ENCODE measurements at regions not wholly inside any gene's neighbourhood (a gene's known extent, or its start where the extent isn't known, plus 50 kb on each side); places are given as distances from the start of the nearest gene placed in this dataset.

DNA sequence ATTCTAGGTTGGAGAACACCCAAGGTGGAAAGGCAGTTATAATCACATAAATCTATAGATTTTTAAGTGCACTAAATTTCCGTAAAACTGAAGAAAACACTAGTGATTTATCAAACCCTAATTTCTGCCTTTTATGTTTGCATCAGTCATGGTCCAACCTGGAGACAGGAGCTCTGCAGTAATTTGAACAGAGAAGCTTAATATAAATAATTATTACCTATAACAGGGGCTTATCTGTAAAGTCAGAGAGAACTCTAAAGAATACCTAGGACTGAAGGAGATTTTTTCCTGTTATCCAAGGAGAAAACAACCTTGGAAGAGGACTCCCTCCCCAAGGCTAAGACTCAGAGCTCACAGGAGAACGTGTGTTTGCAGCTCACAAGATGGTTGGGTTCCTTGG lies 95.1 kb downstream of the MPP7 start:
- Histone ChIP-seq H3K9me3 (ENCODE audit: low read length) (no peaks in the 10 kb centered on the region), H3K27ac (ENCODE audit: low read length) (no peak overlapping the region), H3K79me2 (replicated peaks; ENCODE audit: insufficient read depth, low read length) (no peaks in the 10 kb centered on the region), H3K9me2 (ENCODE audit: insufficient read depth, low read length) (no peaks in the 10 kb centered on the region), H4K20me1 (ENCODE audit: insufficient read depth) (no peaks in the 10 kb centered on the region), H3K27me3 (ENCODE audit: insufficient read depth, low read depth, low read length) (no peaks in the 10 kb centered on the region), H2AFZ (ENCODE audit: low read depth, low read length) (no peak overlapping the region), H3K9ac (ENCODE audit: low read length) (no peak overlapping the region), H3F3A (ENCODE audit: insufficient read depth, low read length, poor library complexity, severe bottlenecking) (no peaks in the 10 kb centered on the region), H3K4me2 (ENCODE audit: low read length) (no peak overlapping the region), H3K36me3 (ENCODE audit: insufficient read depth, low read length) (no peaks in the 10 kb centered on the region), H3K4me3 (ENCODE audit: low read length) (no peak overlapping the region)
- no peak for TF ChIP-seq RAD21 (conservative IDR thresholded peaks at IDR 0.05)
- no peak for TF ChIP-seq POLR2AphosphoS5 (IDR thresholded peaks at IDR 0.05)
- no peak for TF ChIP-seq TAF1 (IDR thresholded peaks at IDR 0.05; ENCODE audit: low read depth)
- no peak for TF ChIP-seq EP300 (conservative IDR thresholded peaks at IDR 0.05; ENCODE audit: poor library complexity, severe bottlenecking)
- no peak for TF ChIP-seq MXI1 (conservative IDR thresholded peaks at IDR 0.05; ENCODE audit: poor library complexity, severe bottlenecking)
- TF ChIP-seq, protein P1, sequence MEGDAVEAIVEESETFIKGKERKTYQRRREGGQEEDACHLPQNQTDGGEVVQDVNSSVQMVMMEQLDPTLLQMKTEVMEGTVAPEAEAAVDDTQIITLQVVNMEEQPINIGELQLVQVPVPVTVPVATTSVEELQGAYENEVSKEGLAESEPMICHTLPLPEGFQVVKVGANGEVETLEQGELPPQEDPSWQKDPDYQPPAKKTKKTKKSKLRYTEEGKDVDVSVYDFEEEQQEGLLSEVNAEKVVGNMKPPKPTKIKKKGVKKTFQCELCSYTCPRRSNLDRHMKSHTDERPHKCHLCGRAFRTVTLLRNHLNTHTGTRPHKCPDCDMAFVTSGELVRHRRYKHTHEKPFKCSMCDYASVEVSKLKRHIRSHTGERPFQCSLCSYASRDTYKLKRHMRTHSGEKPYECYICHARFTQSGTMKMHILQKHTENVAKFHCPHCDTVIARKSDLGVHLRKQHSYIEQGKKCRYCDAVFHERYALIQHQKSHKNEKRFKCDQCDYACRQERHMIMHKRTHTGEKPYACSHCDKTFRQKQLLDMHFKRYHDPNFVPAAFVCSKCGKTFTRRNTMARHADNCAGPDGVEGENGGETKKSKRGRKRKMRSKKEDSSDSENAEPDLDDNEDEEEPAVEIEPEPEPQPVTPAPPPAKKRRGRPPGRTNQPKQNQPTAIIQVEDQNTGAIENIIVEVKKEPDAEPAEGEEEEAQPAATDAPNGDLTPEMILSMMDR (IDR thresholded peaks at IDR 0.05; ENCODE audit: poor library complexity, severe bottlenecking) = no peak
- TF ChIP-seq, protein P2, sequence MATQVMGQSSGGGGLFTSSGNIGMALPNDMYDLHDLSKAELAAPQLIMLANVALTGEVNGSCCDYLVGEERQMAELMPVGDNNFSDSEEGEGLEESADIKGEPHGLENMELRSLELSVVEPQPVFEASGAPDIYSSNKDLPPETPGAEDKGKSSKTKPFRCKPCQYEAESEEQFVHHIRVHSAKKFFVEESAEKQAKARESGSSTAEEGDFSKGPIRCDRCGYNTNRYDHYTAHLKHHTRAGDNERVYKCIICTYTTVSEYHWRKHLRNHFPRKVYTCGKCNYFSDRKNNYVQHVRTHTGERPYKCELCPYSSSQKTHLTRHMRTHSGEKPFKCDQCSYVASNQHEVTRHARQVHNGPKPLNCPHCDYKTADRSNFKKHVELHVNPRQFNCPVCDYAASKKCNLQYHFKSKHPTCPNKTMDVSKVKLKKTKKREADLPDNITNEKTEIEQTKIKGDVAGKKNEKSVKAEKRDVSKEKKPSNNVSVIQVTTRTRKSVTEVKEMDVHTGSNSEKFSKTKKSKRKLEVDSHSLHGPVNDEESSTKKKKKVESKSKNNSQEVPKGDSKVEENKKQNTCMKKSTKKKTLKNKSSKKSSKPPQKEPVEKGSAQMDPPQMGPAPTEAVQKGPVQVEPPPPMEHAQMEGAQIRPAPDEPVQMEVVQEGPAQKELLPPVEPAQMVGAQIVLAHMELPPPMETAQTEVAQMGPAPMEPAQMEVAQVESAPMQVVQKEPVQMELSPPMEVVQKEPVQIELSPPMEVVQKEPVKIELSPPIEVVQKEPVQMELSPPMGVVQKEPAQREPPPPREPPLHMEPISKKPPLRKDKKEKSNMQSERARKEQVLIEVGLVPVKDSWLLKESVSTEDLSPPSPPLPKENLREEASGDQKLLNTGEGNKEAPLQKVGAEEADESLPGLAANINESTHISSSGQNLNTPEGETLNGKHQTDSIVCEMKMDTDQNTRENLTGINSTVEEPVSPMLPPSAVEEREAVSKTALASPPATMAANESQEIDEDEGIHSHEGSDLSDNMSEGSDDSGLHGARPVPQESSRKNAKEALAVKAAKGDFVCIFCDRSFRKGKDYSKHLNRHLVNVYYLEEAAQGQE (IDR thresholded peaks at IDR 0.05; ENCODE audit: borderline replicate concordance) = no peak
- TF ChIP-seq SMC3 (conservative IDR thresholded peaks at IDR 0.05; ENCODE audit: poor library complexity) = no peak
- no peak for TF ChIP-seq EZH2 (IDR thresholded peaks at IDR 0.05; ENCODE audit: borderline replicate concordance, insufficient read depth, low read length, poor library complexity, severe bottlenecking)

DNA sequence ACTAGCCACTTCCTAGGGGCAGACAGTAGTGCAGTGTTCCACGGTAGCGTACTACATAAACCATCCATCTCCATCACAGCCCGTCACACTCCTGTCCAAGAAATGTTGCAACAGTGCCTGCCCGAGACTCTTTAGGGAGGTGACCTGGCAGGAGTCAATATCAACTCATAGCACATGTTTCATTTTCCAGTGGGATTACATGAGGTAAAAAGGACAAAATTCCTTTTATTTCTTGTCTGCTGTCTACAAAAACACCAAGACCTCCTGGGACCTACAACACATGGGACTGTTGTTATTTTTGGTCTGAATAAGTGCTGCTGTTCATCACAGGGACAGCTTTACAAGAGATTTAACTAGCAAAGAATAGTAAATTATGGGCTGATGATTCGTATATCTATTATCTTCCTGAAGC lies 99.9 kb downstream of the MPP7 start:
- H3F3A ChIP-seq (ENCODE audit: insufficient read depth, low read length, poor library complexity, severe bottlenecking) = no peaks in the 10 kb centered on the region
- no peaks in the 10 kb centered on the region for H4K20me1 ChIP-seq (ENCODE audit: insufficient read depth)
- no peaks in the 10 kb centered on the region for H3K9me2 ChIP-seq (ENCODE audit: insufficient read depth, low read length)
- TF ChIP-seq EP300 (conservative IDR thresholded peaks at IDR 0.05; ENCODE audit: poor library complexity, severe bottlenecking) = no peak
- no peak for TF ChIP-seq EZH2 (IDR thresholded peaks at IDR 0.05; ENCODE audit: borderline replicate concordance, insufficient read depth, low read length, poor library complexity, severe bottlenecking)
- no peak for TF ChIP-seq RAD21 (conservative IDR thresholded peaks at IDR 0.05)
- no peak for TF ChIP-seq POLR2AphosphoS5 (IDR thresholded peaks at IDR 0.05)
- TF ChIP-seq, protein P1 (IDR thresholded peaks at IDR 0.05; ENCODE audit: poor library complexity, severe bottlenecking) = no peak
- TF ChIP-seq MXI1 (conservative IDR thresholded peaks at IDR 0.05; ENCODE audit: poor library complexity, severe bottlenecking) = no peak
- TF ChIP-seq, protein P2 (IDR thresholded peaks at IDR 0.05; ENCODE audit: borderline replicate concordance) = no peak
- no peak overlapping the region for H2AFZ ChIP-seq (ENCODE audit: low read depth, low read length)
- no peaks in the 10 kb centered on the region for H3K27me3 ChIP-seq (ENCODE audit: insufficient read depth, low read depth, low read length)
- H3K9ac ChIP-seq (ENCODE audit: low read length) = no peak overlapping the region
- H3K27ac ChIP-seq (ENCODE audit: low read length) = no peak overlapping the region
- no peak overlapping the region for H3K4me3 ChIP-seq (ENCODE audit: low read length)
- no peak overlapping the region for H3K4me2 ChIP-seq (ENCODE audit: low read length)
- no peaks in the 10 kb centered on the region for H3K36me3 ChIP-seq (ENCODE audit: insufficient read depth, low read length)
- H3K9me3 ChIP-seq (ENCODE audit: low read length) = no peaks in the 10 kb centered on the region
- no peaks in the 10 kb centered on the region for H3K79me2 ChIP-seq (replicated peaks; ENCODE audit: insufficient read depth, low read length)

Data from neural cell (in vitro differentiated cells).